Fibroblast of lung (primary cell): ENCODE measurements at regions not wholly inside any gene's neighbourhood (a gene's known extent, or its start where the extent isn't known, plus 50 kb on each side); places are given as distances from the start of the nearest gene placed in this dataset.
"Not testable (repeated sequence)": the region's sequence is repeated elsewhere in the genome, so short reads cannot be mapped to it uniquely, and the experiment has no call there.

Experiments used
- EZH2 ChIP-seq: IDR thresholded peaks from 2 replicates; pipeline ENCODE4 v1.5.1; 2012; ENCODE audit warnings: low read length, control low read depth, mild to moderate bottlenecking; ENCODE audit errors: missing control alignments
- TF ChIP-seq, protein P1 (sequence below), 2 donors: IDR thresholded peaks in 1 of 2; conservative IDR thresholded peaks in 1 of 2; 1 replicate in 1 of 2; 2 replicates in 1 of 2; pipeline ENCODE4 v1.5.1; 2011 to 2012; ENCODE audit warnings: low read length in 2 of 2, control low read depth in 1 of 2, inconsistent platforms in 1 of 2, low read depth in 1 of 2, mild to moderate bottlenecking in 1 of 2

DNA sequence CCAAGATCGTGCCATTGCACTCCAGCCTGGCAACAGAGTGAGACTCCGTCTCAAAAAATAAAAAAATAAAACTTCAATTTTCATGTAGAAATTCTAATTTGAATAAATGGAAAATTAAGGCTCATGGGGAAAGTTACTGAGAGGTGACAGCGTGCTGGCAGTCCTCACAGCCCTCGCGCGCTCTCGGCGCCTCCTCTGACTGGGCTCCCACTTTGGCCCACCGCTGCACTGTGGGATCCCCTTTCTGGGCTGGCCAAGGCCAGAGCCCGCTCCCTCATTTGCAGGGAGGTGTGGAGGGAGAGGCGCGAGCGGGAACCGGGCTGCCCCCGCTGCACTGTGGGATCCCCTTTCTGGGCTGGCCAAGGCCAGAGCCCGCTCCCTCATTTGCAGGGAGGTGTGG is 86.8 kb upstream of the CXXC4 start:
- TF ChIP-seq, protein P1, sequence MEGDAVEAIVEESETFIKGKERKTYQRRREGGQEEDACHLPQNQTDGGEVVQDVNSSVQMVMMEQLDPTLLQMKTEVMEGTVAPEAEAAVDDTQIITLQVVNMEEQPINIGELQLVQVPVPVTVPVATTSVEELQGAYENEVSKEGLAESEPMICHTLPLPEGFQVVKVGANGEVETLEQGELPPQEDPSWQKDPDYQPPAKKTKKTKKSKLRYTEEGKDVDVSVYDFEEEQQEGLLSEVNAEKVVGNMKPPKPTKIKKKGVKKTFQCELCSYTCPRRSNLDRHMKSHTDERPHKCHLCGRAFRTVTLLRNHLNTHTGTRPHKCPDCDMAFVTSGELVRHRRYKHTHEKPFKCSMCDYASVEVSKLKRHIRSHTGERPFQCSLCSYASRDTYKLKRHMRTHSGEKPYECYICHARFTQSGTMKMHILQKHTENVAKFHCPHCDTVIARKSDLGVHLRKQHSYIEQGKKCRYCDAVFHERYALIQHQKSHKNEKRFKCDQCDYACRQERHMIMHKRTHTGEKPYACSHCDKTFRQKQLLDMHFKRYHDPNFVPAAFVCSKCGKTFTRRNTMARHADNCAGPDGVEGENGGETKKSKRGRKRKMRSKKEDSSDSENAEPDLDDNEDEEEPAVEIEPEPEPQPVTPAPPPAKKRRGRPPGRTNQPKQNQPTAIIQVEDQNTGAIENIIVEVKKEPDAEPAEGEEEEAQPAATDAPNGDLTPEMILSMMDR (conservative IDR thresholded peaks at IDR 0.05 in 1 of 2, IDR thresholded peaks at IDR 0.05 in 1 of 2; ENCODE audit: low read depth in 1 of 2, low read length in 2 of 2): not testable (repeated sequence)
- not testable (repeated sequence) for TF ChIP-seq EZH2
